ENCODE measurements at regions not wholly inside any gene's neighbourhood (a gene's known extent, or its start where the extent isn't known, plus 50 kb on each side); places are given as distances from the start of the nearest gene placed in this dataset.
"Not testable (repeated sequence)": the region's sequence is repeated elsewhere in the genome, so short reads cannot be mapped to it uniquely, and the experiment has no call there.

- not testable (repeated sequence) for TF ChIP-seq CTCF (IDR thresholded peaks at IDR 0.05; ENCODE audit: borderline replicate concordance, extremely low read depth, low read length, poor library complexity, severe bottlenecking); EZH2 (IDR thresholded peaks at IDR 0.05; ENCODE audit: borderline replicate concordance, low read depth, low read length, severe bottlenecking)
These were observed 292.7 kb downstream of the ZNF37A start for GRCh38 chr10:38386869-38387268.

Data from DND-41 (cell line).